Stomach smooth muscle (tissue), 2 donors: ENCODE measurements at regions not wholly inside any gene's neighbourhood (a gene's known extent, or its start where the extent isn't known, plus 50 kb on each side); places are given as distances from the start of the nearest gene placed in this dataset.

Source experiments
- H3K27ac ChIP-seq: one replicate; pipeline ENCODE4 v1.7.0; 2013; ENCODE audit warnings: mild to moderate bottlenecking, low read length, inconsistent platforms
- H3K27me3 ChIP-seq, 2 donors: one replicate each; pipeline ENCODE4 v1.7.0; 2013; ENCODE audit warnings: low read length in 2 of 2; ENCODE audit not compliant: insufficient read depth in 2 of 2, control insufficient read depth in 1 of 2
- H3K36me3 ChIP-seq, 2 donors: one replicate each; pipeline ENCODE4 v1.7.0; 2013; ENCODE audit warnings: low read length in 2 of 2; ENCODE audit not compliant: control insufficient read depth in 2 of 2, insufficient read depth in 2 of 2
- H3K4me1 ChIP-seq: one replicate; pipeline ENCODE4 v1.7.0; 2013; ENCODE audit warnings: low read length; ENCODE audit not compliant: control insufficient read depth, insufficient read depth
- H3K4me3 ChIP-seq, 2 donors: one replicate each; pipeline ENCODE4 v1.7.0; 2013; ENCODE audit warnings: low read length in 2 of 2
- H3K9ac ChIP-seq, 2 donors: one replicate each; pipeline ENCODE4 v1.7.0; 2013; ENCODE audit warnings: low read length in 2 of 2, mild to moderate bottlenecking in 1 of 2
- H3K9me3 ChIP-seq, 2 donors: one replicate each; pipeline ENCODE4 v1.7.0; 2013; ENCODE audit warnings: low read length in 2 of 2; ENCODE audit not compliant: control insufficient read depth in 2 of 2
- donor health status: healthy.
- donor health status: Pancreatic carcinoma.

- Histone ChIP-seq H3K27me3 (no peaks in the 10 kb centered on the region), H3K4me3 (no peak overlapping the region), H3K9ac (no peak overlapping the region), H3K27ac (no peak overlapping the region), H3K4me1 (no peaks in the 10 kb centered on the region), H3K9me3 (no peaks in the 10 kb centered on the region), H3K36me3 (no peaks in the 10 kb centered on the region)
Observed at GRCh38 chr12:38983117-38983571, 77.8 kb upstream of the CPNE8 start.

- H3K9me3 ChIP-seq: no peaks in the 10 kb centered on the region
- H3K4me1 ChIP-seq: no peaks in the 10 kb centered on the region
- H3K27ac ChIP-seq: no peak overlapping the region
- no peaks in the 10 kb centered on the region for H3K36me3 ChIP-seq
- H3K27me3 ChIP-seq: no peaks in the 10 kb centered on the region
- no peak overlapping the region for H3K9ac ChIP-seq
- no peak overlapping the region for H3K4me3 ChIP-seq
Observed at GRCh38 chr12:38977132-38977531, 71.7 kb upstream of the CPNE8 start.

- Histone ChIP-seq H3K4me1 (no peaks in the 10 kb centered on the region), H3K9me3 (no peaks in the 10 kb centered on the region), H3K4me3 (no peak overlapping the region), H3K27me3 (no peaks in the 10 kb centered on the region), H3K9ac (no peak overlapping the region), H3K27ac (no peak overlapping the region), H3K36me3 (no peaks in the 10 kb centered on the region)
Observed at GRCh38 chr12:38969706-38970105, 64.3 kb upstream of the CPNE8 start.

GRCh38 chr12:38961683-38962082 is 56.3 kb upstream of the CPNE8 start:
- no peaks in the 10 kb centered on the region for H3K27me3 ChIP-seq
- H3K27ac ChIP-seq: no peak overlapping the region
- no peaks in the 10 kb centered on the region for H3K9me3 ChIP-seq
- no peak overlapping the region for H3K9ac ChIP-seq
- no peak overlapping the region for H3K4me3 ChIP-seq
- no peaks in the 10 kb centered on the region for H3K36me3 ChIP-seq
- H3K4me1 ChIP-seq: no peaks in the 10 kb centered on the region

GRCh38 chr12:38961012-38961411 is 55.6 kb upstream of the CPNE8 start:
- H3K27me3 ChIP-seq: no peaks in the 10 kb centered on the region
- no peak overlapping the region for H3K4me3 ChIP-seq
- H3K9me3 ChIP-seq: no peaks in the 10 kb centered on the region
- H3K4me1 ChIP-seq: no peaks in the 10 kb centered on the region
- no peak overlapping the region for H3K9ac ChIP-seq
- H3K36me3 ChIP-seq: no peaks in the 10 kb centered on the region
- no peak overlapping the region for H3K27ac ChIP-seq

GRCh38 chr12:38956337-38956736 is 50.9 kb upstream of the CPNE8 start:
- Histone ChIP-seq H3K4me3 (no peak overlapping the region), H3K4me1 (no peaks in the 10 kb centered on the region), H3K9ac (no peak overlapping the region), H3K27me3 (no peaks in the 10 kb centered on the region), H3K9me3 (no peaks in the 10 kb centered on the region), H3K36me3 (no peaks in the 10 kb centered on the region), H3K27ac (no peak overlapping the region)
